ENCODE measurements at regions not wholly inside any gene's neighbourhood (a gene's known extent, or its start where the extent isn't known, plus 50 kb on each side); places are given as distances from the start of the nearest gene placed in this dataset.

GRCh38 chr20:61140576-61140975, 111.5 kb upstream of the CDH4 start:
- Histone ChIP-seq H3K4me2 (no peak overlapping the region), H3K79me2 (ENCODE audit: insufficient read depth) (no peaks in the 10 kb centered on the region), H3F3A (replicated peaks; ENCODE audit: insufficient read depth) (no peaks in the 10 kb centered on the region), H3K27me3 (ENCODE audit: insufficient read depth) (no peaks in the 10 kb centered on the region), H3K27ac (ENCODE audit: low read depth in 2 of 2, low read length in 1 of 2) (no peak overlapping the region), H3K9me3 (no peaks in the 10 kb centered on the region), H3K9me2 (no peaks in the 10 kb centered on the region), H3K4me3 (ENCODE audit: low read depth in 2 of 2, low read length in 1 of 2) (no peak overlapping the region), H3K9ac (no peak overlapping the region), H4K20me1 (ENCODE audit: insufficient read depth) (no peaks in the 10 kb centered on the region), H3K4me1 (ENCODE audit: control insufficient read depth in 1 of 2, insufficient read depth in 2 of 2, low read depth in 1 of 2, low read length in 1 of 2) (no peaks in the 10 kb centered on the region), H2AFZ (ENCODE audit: low read depth) (no peak overlapping the region), H3K36me3 (replicated peaks in 1 of 2; ENCODE audit: control insufficient read depth in 1 of 2, insufficient read depth in 2 of 2, low read length in 1 of 2) (no peaks in the 10 kb centered on the region)
- POLR2A ChIA-PET: no interaction called here
- no peak for TF ChIP-seq EP300 (IDR thresholded peaks at IDR 0.05; ENCODE audit: borderline replicate concordance in 1 of 2, low read depth in 1 of 2, low read length in 1 of 2)
- no peak for TF ChIP-seq RAD21 (IDR thresholded peaks at IDR 0.05; ENCODE audit: low read length)
- TF ChIP-seq TAF1 (IDR thresholded peaks at IDR 0.05; ENCODE audit: borderline replicate concordance, low read depth, low read length): no peak
- TF ChIP-seq, protein P1, sequence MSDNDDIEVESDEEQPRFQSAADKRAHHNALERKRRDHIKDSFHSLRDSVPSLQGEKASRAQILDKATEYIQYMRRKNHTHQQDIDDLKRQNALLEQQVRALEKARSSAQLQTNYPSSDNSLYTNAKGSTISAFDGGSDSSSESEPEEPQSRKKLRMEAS (IDR thresholded peaks at IDR 0.05; ENCODE audit: low read depth): no peak
- no peak for TF ChIP-seq JUND (IDR thresholded peaks at IDR 0.05)
- no peak for TF ChIP-seq RCOR1 (IDR thresholded peaks at IDR 0.05; ENCODE audit: low read length)
- no peak for TF ChIP-seq POLR2AphosphoS5 (IDR thresholded peaks at IDR 0.05; ENCODE audit: low read depth, low read length)
- no peak for TF ChIP-seq NFIC (IDR thresholded peaks at IDR 0.05; ENCODE audit: borderline replicate concordance)
- no peak for TF ChIP-seq MXI1 (IDR thresholded peaks at IDR 0.05; ENCODE audit: low read depth, low read length)
- no peak for TF ChIP-seq EZH2phosphoT487 (IDR thresholded peaks at IDR 0.05; ENCODE audit: borderline replicate concordance, low read depth)
- no peak for TF ChIP-seq FOXJ3 (CRISPR knock-in tag; IDR thresholded peaks at IDR 0.05)
- no peak for TF ChIP-seq ELF1 (IDR thresholded peaks at IDR 0.05)
- no peak for TF ChIP-seq GABPA (IDR thresholded peaks at IDR 0.05; ENCODE audit: low read depth)
- TF ChIP-seq NRF1 (IDR thresholded peaks at IDR 0.05; ENCODE audit: low read depth, low read length): no peak
- no peak for TF ChIP-seq YY1 (IDR thresholded peaks at IDR 0.05; ENCODE audit: low read depth)
- CTCF ChIA-PET: no interaction called here
- no peak for DNase-seq
- whole genome bisulfite sequencing (ENCODE audit: low lambda C conversion rate): 58% methylated on average over 4 of the region's 4 CpGs

DNA sequence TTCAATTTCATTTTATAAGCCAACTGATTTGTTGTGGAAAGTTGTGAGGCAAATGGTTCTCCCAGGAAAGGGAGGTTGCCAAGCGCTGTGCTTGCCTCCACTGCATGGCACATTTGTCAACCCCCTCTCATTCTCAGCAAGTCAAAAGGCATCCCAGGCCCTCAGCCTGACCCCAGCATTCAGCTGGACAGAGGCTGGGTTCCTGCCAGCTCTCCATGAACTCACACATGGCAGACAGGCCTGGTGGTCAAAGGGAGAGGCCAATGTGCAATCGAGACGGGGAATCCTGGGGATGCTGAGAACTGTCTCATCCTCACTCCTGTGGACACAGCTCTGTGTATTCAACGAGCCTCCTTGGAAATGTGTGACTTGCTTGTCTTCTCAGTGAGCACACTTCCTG, 106.0 kb upstream of the CDH4 start:
- H3K36me3 ChIP-seq (replicated peaks in 1 of 2; ENCODE audit: control insufficient read depth in 1 of 2, insufficient read depth in 2 of 2, low read length in 1 of 2): no peaks in the 10 kb centered on the region
- no peaks in the 10 kb centered on the region for H3K79me2 ChIP-seq (ENCODE audit: insufficient read depth)
- WGBS (ENCODE audit: low lambda C conversion rate): 59% methylated on average over 4 of the region's 4 CpGs
- POLR2A ChIA-PET: no interaction called here
- no peak overlapping the region for H3K4me3 ChIP-seq (ENCODE audit: low read depth in 2 of 2, low read length in 1 of 2)
- H3K4me1 ChIP-seq (ENCODE audit: control insufficient read depth in 1 of 2, insufficient read depth in 2 of 2, low read depth in 1 of 2, low read length in 1 of 2): no peaks in the 10 kb centered on the region
- H3K9me2 ChIP-seq: no peaks in the 10 kb centered on the region
- H3K27ac ChIP-seq (ENCODE audit: low read depth in 2 of 2, low read length in 1 of 2): no peak overlapping the region
- no peak for TF ChIP-seq POLR2AphosphoS5 (IDR thresholded peaks at IDR 0.05; ENCODE audit: low read depth, low read length)
- TF ChIP-seq EP300 (IDR thresholded peaks at IDR 0.05; ENCODE audit: borderline replicate concordance in 1 of 2, low read depth in 1 of 2, low read length in 1 of 2): no peak
- TF ChIP-seq ELF1 (IDR thresholded peaks at IDR 0.05): no peak
- TF ChIP-seq, protein P2, sequence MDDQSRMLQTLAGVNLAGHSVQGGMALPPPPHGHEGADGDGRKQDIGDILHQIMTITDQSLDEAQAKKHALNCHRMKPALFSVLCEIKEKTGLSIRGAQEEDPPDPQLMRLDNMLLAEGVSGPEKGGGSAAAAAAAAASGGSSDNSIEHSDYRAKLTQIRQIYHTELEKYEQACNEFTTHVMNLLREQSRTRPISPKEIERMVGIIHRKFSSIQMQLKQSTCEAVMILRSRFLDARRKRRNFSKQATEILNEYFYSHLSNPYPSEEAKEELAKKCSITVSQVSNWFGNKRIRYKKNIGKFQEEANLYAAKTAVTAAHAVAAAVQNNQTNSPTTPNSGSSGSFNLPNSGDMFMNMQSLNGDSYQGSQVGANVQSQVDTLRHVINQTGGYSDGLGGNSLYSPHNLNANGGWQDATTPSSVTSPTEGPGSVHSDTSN (IDR thresholded peaks at IDR 0.05): no peak
- TF ChIP-seq, protein P3, sequence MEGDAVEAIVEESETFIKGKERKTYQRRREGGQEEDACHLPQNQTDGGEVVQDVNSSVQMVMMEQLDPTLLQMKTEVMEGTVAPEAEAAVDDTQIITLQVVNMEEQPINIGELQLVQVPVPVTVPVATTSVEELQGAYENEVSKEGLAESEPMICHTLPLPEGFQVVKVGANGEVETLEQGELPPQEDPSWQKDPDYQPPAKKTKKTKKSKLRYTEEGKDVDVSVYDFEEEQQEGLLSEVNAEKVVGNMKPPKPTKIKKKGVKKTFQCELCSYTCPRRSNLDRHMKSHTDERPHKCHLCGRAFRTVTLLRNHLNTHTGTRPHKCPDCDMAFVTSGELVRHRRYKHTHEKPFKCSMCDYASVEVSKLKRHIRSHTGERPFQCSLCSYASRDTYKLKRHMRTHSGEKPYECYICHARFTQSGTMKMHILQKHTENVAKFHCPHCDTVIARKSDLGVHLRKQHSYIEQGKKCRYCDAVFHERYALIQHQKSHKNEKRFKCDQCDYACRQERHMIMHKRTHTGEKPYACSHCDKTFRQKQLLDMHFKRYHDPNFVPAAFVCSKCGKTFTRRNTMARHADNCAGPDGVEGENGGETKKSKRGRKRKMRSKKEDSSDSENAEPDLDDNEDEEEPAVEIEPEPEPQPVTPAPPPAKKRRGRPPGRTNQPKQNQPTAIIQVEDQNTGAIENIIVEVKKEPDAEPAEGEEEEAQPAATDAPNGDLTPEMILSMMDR (IDR thresholded peaks at IDR 0.05): no peak
- no peak for TF ChIP-seq FOXJ3 (CRISPR knock-in tag; IDR thresholded peaks at IDR 0.05)
- TF ChIP-seq NFIC (IDR thresholded peaks at IDR 0.05; ENCODE audit: borderline replicate concordance): no peak
- no peak for TF ChIP-seq GABPA (IDR thresholded peaks at IDR 0.05; ENCODE audit: low read depth)
- no peak for TF ChIP-seq FOXM1 (IDR thresholded peaks at IDR 0.05; ENCODE audit: low read depth)
- TF ChIP-seq IRF3 (IDR thresholded peaks at IDR 0.05; ENCODE audit: low read depth, low read length): no peak
- TF ChIP-seq TCF12 (IDR thresholded peaks at IDR 0.05): no peak
- TF ChIP-seq, protein P1 (IDR thresholded peaks at IDR 0.05; ENCODE audit: low read depth): no peak
- TF ChIP-seq CHD2 (IDR thresholded peaks at IDR 0.05; ENCODE audit: low read length, partially characterized antibody): no peak
- H3K9ac ChIP-seq: no peak overlapping the region
- H3F3A ChIP-seq (replicated peaks; ENCODE audit: insufficient read depth): no peaks in the 10 kb centered on the region
- CTCF ChIA-PET: interaction anchor here (1.0 to 1.1 kb wide), 2 partner anchors 8 to 9 kb away, joined by 3 read pairs; no protein-coding TSS in a partner anchor
- no peaks in the 10 kb centered on the region for H4K20me1 ChIP-seq (ENCODE audit: insufficient read depth)
- no peaks in the 10 kb centered on the region for H3K27me3 ChIP-seq (ENCODE audit: insufficient read depth)
- no peaks in the 10 kb centered on the region for H3K9me3 ChIP-seq
- no peak overlapping the region for H3K4me2 ChIP-seq
- no peak overlapping the region for H2AFZ ChIP-seq (ENCODE audit: low read depth)
- DNase-seq: no peak

Data from SK-N-SH (cell line).